PC-3 (cell line): ENCODE measurements at regions not wholly inside any gene's neighbourhood (a gene's known extent, or its start where the extent isn't known, plus 50 kb on each side); places are given as distances from the start of the nearest gene placed in this dataset.
"Not testable (repeated sequence)": the region's sequence is repeated elsewhere in the genome, so short reads cannot be mapped to it uniquely, and the experiment has no call there.

ENCODE experiments used
- ATAC-seq: fragments of 200-7000 bp; cut with Tn5 transposase; 2 replicates; pipeline ENCODE4 v1.9.1; 2020; ENCODE audit warnings: mild to moderate bottlenecking, moderate library complexity
- BruUV-seq: library from RNA; stranded (reverse); fragments of 400-500 nt; replicated peaks from 2 replicates; lab custom pipeline; 2021; lab: Mats Ljungman, UMichigan
- CTCF ChIA-PET: fragments of 300-600 bp; sonication (Branson Sonifier 250); formaldehyde crosslinking; loops from one replicate; lab custom pipeline; 2022; ENCODE audit warnings: antibody characterized with exemption; lab: Charles Lee
- POLR2A ChIA-PET: fragments of 300-600 bp; sonication (Branson Sonifier 250); formaldehyde crosslinking; loops from one replicate; lab custom pipeline; 2022; ENCODE audit warnings: antibody characterized with exemption; ENCODE audit not compliant: unreplicated experiment; lab: Charles Lee
- DNase-seq: peaks from one replicate; pipeline ENCODE4 v3.0.0-alpha.2; 2015
- H2AFZ ChIP-seq: fragments of 300-600 bp; sonication (generic); 2 replicates; pipeline ENCODE4 v1.6.0; 2016; ENCODE audit warnings: antibody characterized with exemption, low read length
- H3F3A ChIP-seq: fragments of 300-600 bp; sonication (generic); one replicate; pipeline ENCODE4 v1.6.0; 2017; ENCODE audit warnings: antibody characterized with exemption, low read length, control low read depth, mild to moderate bottlenecking; ENCODE audit not compliant: unreplicated experiment
- H3K27ac ChIP-seq: fragments of 300-600 bp; sonication (generic); 2 replicates; pipeline ENCODE4 v1.5.1; 2016; ENCODE audit warnings: mild to moderate bottlenecking, low read length
- H3K27me3 ChIP-seq: fragments of 300-600 bp; sonication (generic); 2 replicates; pipeline ENCODE4 v1.6.1; 2016; ENCODE audit warnings: low read length, mixed read lengths
- H3K36me3 ChIP-seq: fragments of 300-600 bp; sonication (generic); 2 replicates; pipeline ENCODE4 v1.6.1; 2016; ENCODE audit warnings: low read depth, mixed run types, low read length, mixed read lengths
- H3K4me1 ChIP-seq: fragments of 300-600 bp; sonication (generic); 2 replicates; pipeline ENCODE4 v1.5.1; 2016; ENCODE audit warnings: low read length; ENCODE audit not compliant: insufficient read depth
- H3K4me2 ChIP-seq: fragments of 300-600 bp; sonication (generic); 2 replicates; pipeline ENCODE4 v1.6.0; 2016; ENCODE audit warnings: low read length
- H3K4me3 ChIP-seq: fragments of 300-600 bp; sonication (generic); 2 replicates; pipeline ENCODE4 v1.5.1; 2016; ENCODE audit warnings: mild to moderate bottlenecking, low read length, mixed read lengths
- H3K79me2 ChIP-seq: fragments of 300-600 bp; sonication (generic); 2 replicates; pipeline ENCODE4 v1.6.1; 2017; ENCODE audit warnings: low read length, mixed read lengths
- H3K9ac ChIP-seq: fragments of 300-600 bp; sonication (generic); 2 replicates; pipeline ENCODE4 v1.6.0; 2016; ENCODE audit warnings: mild to moderate bottlenecking, low read length
- H3K9me2 ChIP-seq: fragments of 300-600 bp; sonication (generic); replicated peaks from 2 replicates; pipeline ENCODE4 v1.6.1; 2016; ENCODE audit warnings: mixed run types, low read length, mixed read lengths
- H3K9me3 ChIP-seq: fragments of 300-600 bp; sonication (generic); 2 replicates; pipeline ENCODE4 v1.6.1; 2016; ENCODE audit warnings: low read length, mixed read lengths
- H4K20me1 ChIP-seq: fragments of 300-600 bp; sonication (generic); 2 replicates; pipeline ENCODE4 v1.6.1; 2016; ENCODE audit warnings: low read length, mixed read lengths
- intact Hi-C: fragments of 100-400 bp; cut with micrococcal nuclease; formaldehyde crosslinking; loops from 2 replicates; pipeline ENCODE4 v1.9.0; 2023

- H3K4me2 ChIP-seq, ATAC-seq, POLR2A ChIA-PET, H3K36me3 ChIP-seq, DNase-seq, H3K27me3 ChIP-seq, H4K20me1 ChIP-seq, H3K9ac ChIP-seq, H3F3A ChIP-seq, H3K9me3 ChIP-seq, CTCF ChIA-PET, BruUV-seq, H3K27ac ChIP-seq, H2AFZ ChIP-seq, intact Hi-C loops, H3K79me2 ChIP-seq, H3K4me3 ChIP-seq, H3K4me1 ChIP-seq, H3K9me2 ChIP-seq: not testable (repeated sequence)
Measured at GRCh38 chr4:49161111-49161541, 175.1 kb downstream of the CWH43 start.

- H3K79me2 ChIP-seq, H3K36me3 ChIP-seq, POLR2A ChIA-PET, H3K9me2 ChIP-seq, H3K4me3 ChIP-seq, ATAC-seq, H4K20me1 ChIP-seq, H2AFZ ChIP-seq, H3K4me1 ChIP-seq, H3K27me3 ChIP-seq, H3K27ac ChIP-seq, H3K9me3 ChIP-seq, BruUV-seq, H3K9ac ChIP-seq, CTCF ChIA-PET, H3K4me2 ChIP-seq, DNase-seq, intact Hi-C loops, H3F3A ChIP-seq: not testable (repeated sequence)
Measured at GRCh38 chr4:49164916-49165315, 178.8 kb downstream of the CWH43 start.

- H3K79me2 ChIP-seq, H4K20me1 ChIP-seq, POLR2A ChIA-PET, H3K4me3 ChIP-seq, DNase-seq, BruUV-seq, H3K4me2 ChIP-seq, H3K9me2 ChIP-seq, H2AFZ ChIP-seq, H3F3A ChIP-seq, H3K27me3 ChIP-seq, H3K36me3 ChIP-seq, H3K9ac ChIP-seq, CTCF ChIA-PET, ATAC-seq, intact Hi-C loops, H3K27ac ChIP-seq, H3K9me3 ChIP-seq, H3K4me1 ChIP-seq: not testable (repeated sequence)
Measured at GRCh38 chr4:49177847-49178246, 191.8 kb downstream of the CWH43 start.

- H3K4me2 ChIP-seq, BruUV-seq, H3K9me3 ChIP-seq, H3K79me2 ChIP-seq, H3K36me3 ChIP-seq, H3K4me1 ChIP-seq, POLR2A ChIA-PET, H3F3A ChIP-seq, H2AFZ ChIP-seq, H4K20me1 ChIP-seq, H3K27me3 ChIP-seq, H3K9ac ChIP-seq, H3K4me3 ChIP-seq, H3K27ac ChIP-seq, ATAC-seq, H3K9me2 ChIP-seq, intact Hi-C loops, DNase-seq, CTCF ChIA-PET: not testable (repeated sequence)
Measured at GRCh38 chr4:49181088-49181487, 195.0 kb downstream of the CWH43 start.

- H3K27me3 ChIP-seq, H3F3A ChIP-seq, intact Hi-C loops, CTCF ChIA-PET, H3K9me3 ChIP-seq, ATAC-seq, H3K9ac ChIP-seq, H3K27ac ChIP-seq, H4K20me1 ChIP-seq, H2AFZ ChIP-seq, POLR2A ChIA-PET, H3K9me2 ChIP-seq, H3K4me3 ChIP-seq, DNase-seq, BruUV-seq, H3K4me2 ChIP-seq, H3K36me3 ChIP-seq, H3K79me2 ChIP-seq, H3K4me1 ChIP-seq: not testable (repeated sequence)
Measured at GRCh38 chr4:49211396-49212194, 225.5 kb downstream of the CWH43 start.

GRCh38 chr4:49213250-49213649, 227.2 kb downstream of the CWH43 start:
- H3K9me3 ChIP-seq, H2AFZ ChIP-seq, BruUV-seq, H3K9ac ChIP-seq, H3K36me3 ChIP-seq, CTCF ChIA-PET, H3F3A ChIP-seq, H3K79me2 ChIP-seq, POLR2A ChIA-PET, intact Hi-C loops, ATAC-seq, H3K27me3 ChIP-seq, DNase-seq, H3K27ac ChIP-seq, H3K4me1 ChIP-seq, H3K4me3 ChIP-seq, H3K9me2 ChIP-seq, H4K20me1 ChIP-seq, H3K4me2 ChIP-seq: not testable (repeated sequence)
